GM23338 (cell line): ENCODE measurements at regions not wholly inside any gene's neighbourhood (a gene's known extent, or its start where the extent isn't known, plus 50 kb on each side); places are given as distances from the start of the nearest gene placed in this dataset.

Experiments
- ATAC-seq: fragments of 200-7000 bp; cut with Tn5 transposase; 3 replicates; pipeline ENCODE4 v1.9.1; 2020
- DNase-seq: peaks from one replicate; pipeline ENCODE4 v3.0.0-alpha.2; 2015; ENCODE audit warnings: low spot score
- H2AFZ ChIP-seq: fragments of 200-600 bp; sonication (generic); 2 replicates; pipeline ENCODE4 v1.8.0; 2016; ENCODE audit warnings: antibody characterized with exemption, mild to moderate bottlenecking, moderate library complexity
- H3F3A ChIP-seq: fragments of 200-600 bp; sonication (generic); replicated peaks from 2 replicates; pipeline ENCODE4 v1.8.0; 2017; ENCODE audit warnings: antibody characterized with exemption, mixed run types, low read depth
- H3K27ac ChIP-seq: fragments of 200-600 bp; sonication (generic); 2 replicates; pipeline ENCODE4 v1.6.1; 2016; ENCODE audit warnings: low read depth
- H3K27me3 ChIP-seq: fragments of 200-600 bp; sonication (generic); 2 replicates; pipeline ENCODE4 v1.8.0; 2016; ENCODE audit warnings: mild to moderate bottlenecking, mixed run types, moderate library complexity; ENCODE audit not compliant: insufficient read depth
- H3K36me3 ChIP-seq: fragments of 200-600 bp; sonication (generic); 2 replicates; pipeline ENCODE4 v1.8.0; 2016; ENCODE audit warnings: mild to moderate bottlenecking; ENCODE audit not compliant: insufficient read depth
- H3K4me1 ChIP-seq: fragments of 200-600 bp; sonication (generic); 2 replicates; pipeline ENCODE4 v1.8.0; 2016; ENCODE audit warnings: mild to moderate bottlenecking, moderate library complexity; ENCODE audit not compliant: insufficient read depth
- H3K4me2 ChIP-seq: fragments of 200-600 bp; sonication (generic); 2 replicates; pipeline ENCODE4 v1.7.1; 2017; ENCODE audit warnings: mixed run types
- H3K4me3 ChIP-seq: fragments of 200-600 bp; sonication (generic); 2 replicates; pipeline ENCODE4 v1.6.1; 2016; ENCODE audit warnings: mixed run types
- H3K79me2 ChIP-seq: fragments of 200-600 bp; sonication (generic); replicated peaks from 2 replicates; pipeline ENCODE4 v1.8.0; 2017; ENCODE audit warnings: mild to moderate bottlenecking; ENCODE audit not compliant: insufficient read depth
- H3K9me2 ChIP-seq: fragments of 200-600 bp; sonication (generic); 2 replicates; pipeline ENCODE4 v1.8.0; 2017; ENCODE audit not compliant: insufficient read depth
- H4K20me1 ChIP-seq: fragments of 200-600 bp; sonication (generic); replicated peaks from 2 replicates; pipeline ENCODE4 v1.8.0; 2017; ENCODE audit warnings: mild to moderate bottlenecking; ENCODE audit not compliant: insufficient read depth
- H3K27ac Mint-ChIP-seq: 2 replicates; pipeline ENCODE4 v1.8.0; 2020; ENCODE audit warnings: inconsistent platforms, mild to moderate bottlenecking, moderate library complexity, mixed read lengths
- H3K27me3 Mint-ChIP-seq: 3 replicates; pipeline ENCODE4 v1.8.0; 2022; ENCODE audit warnings: low read depth, mild to moderate bottlenecking, moderate library complexity, mixed read lengths, inconsistent platforms; ENCODE audit not compliant: insufficient read depth, poor library complexity
- H3K36me3 Mint-ChIP-seq: 3 replicates; pipeline ENCODE4 v1.8.0; 2021; ENCODE audit warnings: low read depth, mild to moderate bottlenecking, inconsistent platforms, moderate library complexity, mixed read lengths
- H3K4me1 Mint-ChIP-seq: 3 replicates; pipeline ENCODE4 v1.8.0; 2020; ENCODE audit warnings: mild to moderate bottlenecking, inconsistent platforms, mixed read lengths
- H3K4me3 Mint-ChIP-seq: 3 replicates; pipeline ENCODE4 v1.8.0; 2021; ENCODE audit warnings: moderate library complexity, mild to moderate bottlenecking, inconsistent platforms, mixed read lengths
- H3K9me3 Mint-ChIP-seq: 3 replicates; pipeline ENCODE4 v1.8.0; 2020; ENCODE audit warnings: moderate library complexity, mild to moderate bottlenecking, inconsistent platforms, mixed read lengths
- CREB1 ChIP-seq: fragments of 250-450 bp; sonication (Bioruptor Pico); IDR thresholded peaks from 2 replicates; pipeline ENCODE4 v1.5.0; 2020; ENCODE audit warnings: low read depth, mild to moderate bottlenecking, moderate library complexity
- EZH2 ChIP-seq: fragments of 200-600 bp; sonication (generic); IDR thresholded peaks from one replicate; pipeline ENCODE4 v1.8.0; 2017; ENCODE audit warnings: antibody characterized with exemption, mild to moderate bottlenecking, low read depth; ENCODE audit not compliant: unreplicated experiment
- EZH2phosphoT487 ChIP-seq: fragments of 200-600 bp; sonication (generic); IDR thresholded peaks from one replicate; pipeline ENCODE4 v1.8.1; 2018; ENCODE audit warnings: antibody characterized with exemption; ENCODE audit not compliant: unreplicated experiment
- JUNB ChIP-seq: IDR thresholded peaks from one replicate; pipeline ENCODE4 v1.6.1; 2016; ENCODE audit warnings: antibody characterized with exemption; ENCODE audit not compliant: unreplicated experiment
- NANOG ChIP-seq: IDR thresholded peaks from 2 replicates; pipeline ENCODE4 v1.6.1; 2016; ENCODE audit warnings: antibody characterized with exemption, borderline replicate concordance
- POLR2AphosphoS5 ChIP-seq: IDR thresholded peaks from 2 replicates; pipeline ENCODE4 v1.6.1; 2016; ENCODE audit warnings: antibody characterized with exemption, low read depth
- STAT1 ChIP-seq: IDR thresholded peaks from one replicate; pipeline ENCODE4 v1.6.1; 2016; ENCODE audit warnings: antibody characterized with exemption; ENCODE audit not compliant: unreplicated experiment
- ZNF114 ChIP-seq: fragments of 250-450 bp; sonication (Bioruptor Pico); IDR thresholded peaks from 2 replicates; pipeline ENCODE4 v1.5.0; 2020; ENCODE audit warnings: mild to moderate bottlenecking, moderate library complexity
- ZNF331 ChIP-seq: fragments of 250-450 bp; sonication (Bioruptor Pico); IDR thresholded peaks from 2 replicates; pipeline ENCODE4 v1.5.0; 2020; ENCODE audit warnings: low read depth, mild to moderate bottlenecking, moderate library complexity
- ZNF462 ChIP-seq: fragments of 250-450 bp; sonication (Bioruptor Pico); IDR thresholded peaks from 2 replicates; pipeline ENCODE4 v1.5.0; 2020; ENCODE audit warnings: mild to moderate bottlenecking, moderate library complexity
- TF ChIP-seq, protein P1 (sequence below): IDR thresholded peaks from one replicate; pipeline ENCODE4 v1.6.1; 2018; ENCODE audit warnings: antibody characterized with exemption; ENCODE audit not compliant: unreplicated experiment
- TF ChIP-seq, protein P2 (sequence below): IDR thresholded peaks from 2 replicates; pipeline ENCODE4 v1.6.1; 2016; ENCODE audit warnings: antibody characterized with exemption
- TF ChIP-seq, protein P3 (sequence below), 2 experiments: fragments of 200-600 bp in 1 of 2; sonication (generic) in 1 of 2; conservative IDR thresholded peaks; 2 replicates each; pipeline versions ENCODE4 v1.5.1 to v1.6.1; 2016 to 2017; ENCODE audit warnings: antibody characterized with exemption in 2 of 2, low read depth in 2 of 2, mild to moderate bottlenecking in 2 of 2, moderate library complexity in 1 of 2

DNA sequence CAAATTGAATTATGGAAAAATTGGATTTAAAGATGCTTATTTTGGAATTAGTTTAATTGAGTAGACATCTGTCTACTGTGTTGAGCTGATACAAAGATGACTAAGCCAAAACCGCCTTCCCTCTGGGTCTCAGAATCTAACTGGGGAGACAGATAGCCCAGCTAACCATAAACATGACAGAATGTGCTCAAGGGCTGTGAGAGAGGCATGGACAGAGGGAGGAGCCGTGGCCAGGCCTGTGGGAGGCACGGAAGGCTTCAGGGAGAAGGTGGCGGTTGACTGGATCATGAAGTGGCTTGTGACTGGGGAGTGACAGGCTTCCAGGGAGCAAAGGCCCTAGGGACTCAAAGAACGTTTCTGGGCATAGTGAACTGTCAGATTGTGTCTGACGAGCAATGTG lies 74.6 kb downstream of the DACT1 start:
- no peak overlapping the region for H3K4me3 Mint-ChIP-seq
- H3K4me1 Mint-ChIP-seq: peaks cover 8% of the 10 kb centered on the region
- no peak for ATAC-seq

More for the DNA sequence above, 74.6 kb downstream of the DACT1 start:
- no peaks in the 10 kb centered on the region for H3F3A ChIP-seq
- no peak overlapping the region for H2AFZ ChIP-seq
- no peak overlapping the region for H3K4me3 ChIP-seq
- no peaks in the 10 kb centered on the region for H4K20me1 ChIP-seq
- no peaks in the 10 kb centered on the region for H3K27me3 ChIP-seq
- DNase-seq: no peak
- no peaks in the 10 kb centered on the region for H3K27me3 Mint-ChIP-seq
- H3K36me3 ChIP-seq: no peaks in the 10 kb centered on the region
- H3K79me2 ChIP-seq: no peaks in the 10 kb centered on the region
- no peaks in the 10 kb centered on the region for H3K9me3 Mint-ChIP-seq
- no peak overlapping the region for H3K27ac Mint-ChIP-seq
- no peak overlapping the region for H3K4me2 ChIP-seq
- H3K27ac ChIP-seq: no peak overlapping the region
- no peaks in the 10 kb centered on the region for H3K36me3 Mint-ChIP-seq
- TF ChIP-seq, protein P1, sequence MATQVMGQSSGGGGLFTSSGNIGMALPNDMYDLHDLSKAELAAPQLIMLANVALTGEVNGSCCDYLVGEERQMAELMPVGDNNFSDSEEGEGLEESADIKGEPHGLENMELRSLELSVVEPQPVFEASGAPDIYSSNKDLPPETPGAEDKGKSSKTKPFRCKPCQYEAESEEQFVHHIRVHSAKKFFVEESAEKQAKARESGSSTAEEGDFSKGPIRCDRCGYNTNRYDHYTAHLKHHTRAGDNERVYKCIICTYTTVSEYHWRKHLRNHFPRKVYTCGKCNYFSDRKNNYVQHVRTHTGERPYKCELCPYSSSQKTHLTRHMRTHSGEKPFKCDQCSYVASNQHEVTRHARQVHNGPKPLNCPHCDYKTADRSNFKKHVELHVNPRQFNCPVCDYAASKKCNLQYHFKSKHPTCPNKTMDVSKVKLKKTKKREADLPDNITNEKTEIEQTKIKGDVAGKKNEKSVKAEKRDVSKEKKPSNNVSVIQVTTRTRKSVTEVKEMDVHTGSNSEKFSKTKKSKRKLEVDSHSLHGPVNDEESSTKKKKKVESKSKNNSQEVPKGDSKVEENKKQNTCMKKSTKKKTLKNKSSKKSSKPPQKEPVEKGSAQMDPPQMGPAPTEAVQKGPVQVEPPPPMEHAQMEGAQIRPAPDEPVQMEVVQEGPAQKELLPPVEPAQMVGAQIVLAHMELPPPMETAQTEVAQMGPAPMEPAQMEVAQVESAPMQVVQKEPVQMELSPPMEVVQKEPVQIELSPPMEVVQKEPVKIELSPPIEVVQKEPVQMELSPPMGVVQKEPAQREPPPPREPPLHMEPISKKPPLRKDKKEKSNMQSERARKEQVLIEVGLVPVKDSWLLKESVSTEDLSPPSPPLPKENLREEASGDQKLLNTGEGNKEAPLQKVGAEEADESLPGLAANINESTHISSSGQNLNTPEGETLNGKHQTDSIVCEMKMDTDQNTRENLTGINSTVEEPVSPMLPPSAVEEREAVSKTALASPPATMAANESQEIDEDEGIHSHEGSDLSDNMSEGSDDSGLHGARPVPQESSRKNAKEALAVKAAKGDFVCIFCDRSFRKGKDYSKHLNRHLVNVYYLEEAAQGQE: no peak
- TF ChIP-seq EZH2: no peak
- TF ChIP-seq JUNB: no peak
- TF ChIP-seq ZNF462: no peak
- no peak for TF ChIP-seq EZH2phosphoT487
- TF ChIP-seq STAT1: no peak
- TF ChIP-seq NANOG: no peak
- TF ChIP-seq ZNF331 (CRISPR knock-in tag): no peak
- TF ChIP-seq, protein P2, sequence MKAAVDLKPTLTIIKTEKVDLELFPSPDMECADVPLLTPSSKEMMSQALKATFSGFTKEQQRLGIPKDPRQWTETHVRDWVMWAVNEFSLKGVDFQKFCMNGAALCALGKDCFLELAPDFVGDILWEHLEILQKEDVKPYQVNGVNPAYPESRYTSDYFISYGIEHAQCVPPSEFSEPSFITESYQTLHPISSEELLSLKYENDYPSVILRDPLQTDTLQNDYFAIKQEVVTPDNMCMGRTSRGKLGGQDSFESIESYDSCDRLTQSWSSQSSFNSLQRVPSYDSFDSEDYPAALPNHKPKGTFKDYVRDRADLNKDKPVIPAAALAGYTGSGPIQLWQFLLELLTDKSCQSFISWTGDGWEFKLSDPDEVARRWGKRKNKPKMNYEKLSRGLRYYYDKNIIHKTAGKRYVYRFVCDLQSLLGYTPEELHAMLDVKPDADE: no peak
- no peak for TF ChIP-seq CREB1 (CRISPR knock-in tag)
- TF ChIP-seq ZNF114 (CRISPR knock-in tag): no peak
- TF ChIP-seq, protein P3, sequence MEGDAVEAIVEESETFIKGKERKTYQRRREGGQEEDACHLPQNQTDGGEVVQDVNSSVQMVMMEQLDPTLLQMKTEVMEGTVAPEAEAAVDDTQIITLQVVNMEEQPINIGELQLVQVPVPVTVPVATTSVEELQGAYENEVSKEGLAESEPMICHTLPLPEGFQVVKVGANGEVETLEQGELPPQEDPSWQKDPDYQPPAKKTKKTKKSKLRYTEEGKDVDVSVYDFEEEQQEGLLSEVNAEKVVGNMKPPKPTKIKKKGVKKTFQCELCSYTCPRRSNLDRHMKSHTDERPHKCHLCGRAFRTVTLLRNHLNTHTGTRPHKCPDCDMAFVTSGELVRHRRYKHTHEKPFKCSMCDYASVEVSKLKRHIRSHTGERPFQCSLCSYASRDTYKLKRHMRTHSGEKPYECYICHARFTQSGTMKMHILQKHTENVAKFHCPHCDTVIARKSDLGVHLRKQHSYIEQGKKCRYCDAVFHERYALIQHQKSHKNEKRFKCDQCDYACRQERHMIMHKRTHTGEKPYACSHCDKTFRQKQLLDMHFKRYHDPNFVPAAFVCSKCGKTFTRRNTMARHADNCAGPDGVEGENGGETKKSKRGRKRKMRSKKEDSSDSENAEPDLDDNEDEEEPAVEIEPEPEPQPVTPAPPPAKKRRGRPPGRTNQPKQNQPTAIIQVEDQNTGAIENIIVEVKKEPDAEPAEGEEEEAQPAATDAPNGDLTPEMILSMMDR (conservative IDR thresholded peaks at IDR 0.05; ENCODE audit: low read depth in 2 of 2): no peak
- TF ChIP-seq POLR2AphosphoS5: no peak
- H3K9me2 ChIP-seq: no peaks in the 10 kb centered on the region; the same call in 1 of the 2 replicates
- peaks cover 13% of the 10 kb centered on the region for H3K4me1 ChIP-seq
